ENCODE measurements at regions not wholly inside any gene's neighbourhood (a gene's known extent, or its start where the extent isn't known, plus 50 kb on each side); places are given as distances from the start of the nearest gene placed in this dataset.

- no CpG with 5 or more reads among the region's 1 CpG for WGBS, 2 experiments (ENCODE audit: insufficient coverage in 1 of 2, insufficient read length in 1 of 2)
- Histone ChIP-seq H3K4me3 (ENCODE audit: low read length) (no peak overlapping the region), H3K9me3 (ENCODE audit: control insufficient read depth, low read length) (no peaks in the 10 kb centered on the region), H3K27ac (ENCODE audit: low read depth, low read length) (no peak overlapping the region), H3K27me3 (ENCODE audit: control insufficient read depth, insufficient read depth, low read length, poor library complexity, severe bottlenecking) (no peaks in the 10 kb centered on the region), H3K36me3 (ENCODE audit: control insufficient read depth, insufficient read depth, low read length) (no peaks in the 10 kb centered on the region), H3K4me1 (ENCODE audit: control insufficient read depth, insufficient read depth, low read length) (no peaks in the 10 kb centered on the region), H3K9ac (ENCODE audit: extremely low read depth, low read length, poor library complexity, severe bottlenecking) (no peak overlapping the region)
- H3K4me3 Mint-ChIP-seq = no peak overlapping the region
- TF ChIP-seq CTCF (conservative IDR thresholded peaks at IDR 0.05) = no peak
- no peaks in the 10 kb centered on the region for H3K27me3 Mint-ChIP-seq (ENCODE audit: insufficient read depth)
- H3K9me3 Mint-ChIP-seq = peaks cover 59% of the 10 kb centered on the region
- no peaks in the 10 kb centered on the region for H3K36me3 Mint-ChIP-seq (ENCODE audit: low read depth)
- H3K27ac Mint-ChIP-seq = no peak overlapping the region
- DNase-seq = no peak
- no peaks in the 10 kb centered on the region for H3K4me1 Mint-ChIP-seq
Measured at GRCh38 chrX:141989134-141989533, 85.4 kb downstream of the MAGEC1 start.

DNA sequence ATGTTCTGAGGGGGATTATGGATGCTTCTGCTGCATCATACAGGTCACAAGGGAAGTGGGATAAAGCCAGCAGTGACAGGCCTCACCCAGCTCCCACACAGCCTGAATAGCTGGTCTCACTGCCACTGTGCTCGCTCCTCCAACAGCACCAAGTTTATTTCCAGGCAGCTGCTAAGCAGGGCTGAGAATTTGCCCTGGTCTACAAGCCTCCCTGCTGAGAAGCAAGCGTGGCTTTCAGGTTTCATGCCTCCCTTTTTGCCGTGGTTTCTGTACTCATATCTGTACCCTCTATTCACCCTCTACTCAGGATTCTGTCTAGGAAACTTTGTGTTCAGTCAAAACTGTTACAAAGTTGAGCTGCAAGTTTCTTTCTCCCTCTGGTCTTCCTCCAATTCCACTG lies 78.6 kb downstream of the MAGEC1 start:
- no peaks in the 10 kb centered on the region for H3K36me3 ChIP-seq (ENCODE audit: control insufficient read depth, insufficient read depth, low read length)
- DNase-seq = no peak
- Mint-ChIP-seq H3K4me3 (no peak overlapping the region), H3K36me3 (ENCODE audit: low read depth) (no peaks in the 10 kb centered on the region), H3K27me3 (ENCODE audit: insufficient read depth) (no peaks in the 10 kb centered on the region), H3K9me3 (peaks cover 76% of the 10 kb centered on the region), H3K27ac (no peak overlapping the region), H3K4me1 (no peaks in the 10 kb centered on the region)
- H3K27me3 ChIP-seq (ENCODE audit: control insufficient read depth, insufficient read depth, low read length, poor library complexity, severe bottlenecking) = no peaks in the 10 kb centered on the region
- H3K4me3 ChIP-seq (ENCODE audit: low read length) = no peak overlapping the region
- H3K27ac ChIP-seq (ENCODE audit: low read depth, low read length) = no peak overlapping the region
- no peak overlapping the region for H3K9ac ChIP-seq (ENCODE audit: extremely low read depth, low read length, poor library complexity, severe bottlenecking)
- WGBS, 2 experiments (ENCODE audit: insufficient coverage in 1 of 2, insufficient read length in 1 of 2) = 95% methylated on average over 3 of the region's 3 CpGs; no CpG with 5 or more reads in 1 of the 2 experiments
- TF ChIP-seq CTCF (conservative IDR thresholded peaks at IDR 0.05) = no peak
- H3K4me1 ChIP-seq (ENCODE audit: control insufficient read depth, insufficient read depth, low read length) = no peaks in the 10 kb centered on the region
- H3K9me3 ChIP-seq (ENCODE audit: control insufficient read depth, low read length) = no peaks in the 10 kb centered on the region

DNA sequence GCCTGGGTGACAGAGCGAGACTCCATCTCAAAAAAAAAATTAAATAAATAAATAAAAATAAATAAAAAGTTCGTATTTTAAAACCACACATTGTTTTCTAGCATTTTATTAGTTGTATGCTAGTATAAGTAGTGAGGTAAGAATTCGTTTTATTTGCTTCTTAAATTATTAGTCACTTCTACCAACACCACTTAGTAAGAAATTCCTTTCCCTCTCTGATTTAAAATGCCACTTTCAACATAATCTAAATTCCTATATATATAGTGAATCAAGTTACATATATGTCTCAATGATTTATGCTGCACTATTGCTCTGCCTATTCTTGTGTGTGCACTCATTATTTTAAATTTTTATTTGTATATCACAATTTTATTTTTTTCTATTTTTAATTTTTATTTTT lies 72.1 kb downstream of the MAGEC1 start:
- TF ChIP-seq CTCF (conservative IDR thresholded peaks at IDR 0.05) = no peak
- Histone ChIP-seq H3K27me3 (ENCODE audit: control insufficient read depth, insufficient read depth, low read length, poor library complexity, severe bottlenecking) (no peaks in the 10 kb centered on the region), H3K4me3 (ENCODE audit: low read length) (no peak overlapping the region), H3K36me3 (ENCODE audit: control insufficient read depth, insufficient read depth, low read length) (no peaks in the 10 kb centered on the region), H3K9me3 (ENCODE audit: control insufficient read depth, low read length) (no peaks in the 10 kb centered on the region), H3K27ac (ENCODE audit: low read depth, low read length) (no peak overlapping the region), H3K4me1 (ENCODE audit: control insufficient read depth, insufficient read depth, low read length) (no peaks in the 10 kb centered on the region), H3K9ac (ENCODE audit: extremely low read depth, low read length, poor library complexity, severe bottlenecking) (no peak overlapping the region)
- no peak for DNase-seq
- no peak overlapping the region for H3K27ac Mint-ChIP-seq
- H3K4me3 Mint-ChIP-seq = no peak overlapping the region
- H3K9me3 Mint-ChIP-seq = peaks cover 40% of the 10 kb centered on the region
- no peaks in the 10 kb centered on the region for H3K4me1 Mint-ChIP-seq
- no peaks in the 10 kb centered on the region for H3K36me3 Mint-ChIP-seq (ENCODE audit: low read depth)
- no peaks in the 10 kb centered on the region for H3K27me3 Mint-ChIP-seq (ENCODE audit: insufficient read depth)
- no CpG with 5 or more reads among the region's 3 CpGs for WGBS, 2 experiments (ENCODE audit: insufficient coverage in 1 of 2, insufficient read length in 1 of 2)
